CD14-positive monocyte (primary cell): ENCODE measurements at regions not wholly inside any gene's neighbourhood (a gene's known extent, or its start where the extent isn't known, plus 50 kb on each side); places are given as distances from the start of the nearest gene placed in this dataset.

Experiments used
- DNase-seq, 3 donors: peaks; one replicate each; pipeline ENCODE4 v3.0.0-alpha.2; 2011 to 2022
- H2AFZ ChIP-seq: 2 replicates; pipeline ENCODE4 v1.6.0; 2012; ENCODE audit warnings: mild to moderate bottlenecking, low read depth, low read length, inconsistent platforms; ENCODE audit not compliant: insufficient read depth, poor library complexity, severe bottlenecking
- H3K27ac ChIP-seq, 2 donors: 1 replicate in 1 of 2; 2 replicates in 1 of 2; pipeline ENCODE4 v1.5.1; 2012 to 2013; ENCODE audit warnings: low read length in 2 of 2, control low read depth in 1 of 2, inconsistent platforms in 1 of 2, low read depth in 1 of 2, mild to moderate bottlenecking in 1 of 2
- H3K27me3 ChIP-seq, 2 donors: one replicate each; pipeline versions ENCODE4 v1.6.0 to v1.6.1; 2011 to 2013; ENCODE audit warnings: low read length in 2 of 2; ENCODE audit not compliant: control insufficient read depth in 2 of 2, insufficient read depth in 2 of 2
- H3K36me3 ChIP-seq, 2 donors: replicated peaks in 1 of 2; 1 replicate in 1 of 2; 2 replicates in 1 of 2; pipeline versions ENCODE4 v1.5.1 to v1.6.1; 2012 to 2013; ENCODE audit warnings: low read length in 2 of 2, control low read depth in 1 of 2, inconsistent platforms in 1 of 2, mild to moderate bottlenecking in 1 of 2; ENCODE audit not compliant: insufficient read depth in 2 of 2, control insufficient read depth in 1 of 2
- H3K4me1 ChIP-seq, 2 donors: 1 replicate in 1 of 2; 2 replicates in 1 of 2; pipeline versions ENCODE4 v1.5.1 to v1.6.1; 2012 to 2013; ENCODE audit warnings: low read length in 2 of 2, control low read depth in 1 of 2, inconsistent platforms in 1 of 2, mild to moderate bottlenecking in 1 of 2, moderate library complexity in 1 of 2; ENCODE audit not compliant: insufficient read depth in 2 of 2, control insufficient read depth in 1 of 2
- H3K4me2 ChIP-seq: replicated peaks from 2 replicates; pipeline ENCODE3; 2012; ENCODE audit warnings: low read length, moderate library complexity, mild to moderate bottlenecking; ENCODE audit not compliant: poor library complexity, severe bottlenecking; ENCODE audit errors: extremely low read depth
- H3K4me3 ChIP-seq, 3 experiments: fragments of 200-600 bp in 1 of 3; sonication (generic) in 1 of 3; replicated peaks in 1 of 3; 1 replicate in 2 of 3; 2 replicates in 1 of 3; pipeline ENCODE4 v1.5.1; 2011 to 2013; ENCODE audit warnings: low read length in 3 of 3, mild to moderate bottlenecking in 3 of 3, control low read depth in 2 of 3, low read depth in 2 of 3, inconsistent platforms in 1 of 3, moderate library complexity in 1 of 3
- H3K79me2 ChIP-seq: 2 replicates; pipeline ENCODE4 v1.6.0; 2012; ENCODE audit warnings: mild to moderate bottlenecking, control low read depth, inconsistent platforms, low read length, moderate library complexity; ENCODE audit not compliant: insufficient read depth
- H3K9ac ChIP-seq: 2 replicates; pipeline ENCODE4 v1.6.0; 2017; ENCODE audit warnings: low read length, mild to moderate bottlenecking; ENCODE audit not compliant: insufficient read depth, poor library complexity, severe bottlenecking
- H3K9me3 ChIP-seq, 2 donors: replicated peaks in 1 of 2; 1 replicate in 1 of 2; 2 replicates in 1 of 2; pipeline versions ENCODE4 v1.5.1 to v1.6.1; 2012 to 2013; ENCODE audit warnings: low read length in 2 of 2, control low read depth in 1 of 2; ENCODE audit not compliant: control insufficient read depth in 1 of 2, insufficient read depth in 1 of 2
- H4K20me1 ChIP-seq: 2 replicates; pipeline ENCODE4 v1.6.0; 2012; ENCODE audit warnings: mild to moderate bottlenecking, low read length, control low read depth, moderate library complexity; ENCODE audit not compliant: insufficient read depth
- H3K27ac Mint-ChIP-seq, 7 donors: one replicate each; pipeline ENCODE4 v1.8.0; 2020; ENCODE audit warnings: mild to moderate bottlenecking in 7 of 7, mixed read lengths in 7 of 7, moderate library complexity in 6 of 7, inconsistent platforms in 2 of 7
- H3K27me3 Mint-ChIP-seq, 3 donors: one replicate each; pipeline ENCODE4 v1.8.0; 2021 to 2022; ENCODE audit warnings: low read depth in 3 of 3, mild to moderate bottlenecking in 3 of 3, mixed read lengths in 3 of 3, moderate library complexity in 3 of 3, inconsistent platforms in 1 of 3
- H3K36me3 Mint-ChIP-seq, 2 donors: one replicate each; pipeline ENCODE4 v1.8.0; 2020; ENCODE audit warnings: mixed read lengths in 2 of 2, inconsistent platforms in 1 of 2, mild to moderate bottlenecking in 1 of 2
- H3K4me1 Mint-ChIP-seq: one replicate; pipeline ENCODE4 v1.8.0; 2020; ENCODE audit warnings: mild to moderate bottlenecking, mixed read lengths
- H3K4me3 Mint-ChIP-seq, 2 donors: one replicate each; pipeline ENCODE4 v1.8.0; 2020; ENCODE audit warnings: mild to moderate bottlenecking in 2 of 2, mixed read lengths in 2 of 2, moderate library complexity in 1 of 2
- H3K9me3 Mint-ChIP-seq, 7 donors: one replicate each; pipeline ENCODE4 v1.8.0; 2020 to 2022; ENCODE audit warnings: mixed read lengths in 7 of 7, mild to moderate bottlenecking in 6 of 7, moderate library complexity in 6 of 7, inconsistent platforms in 2 of 7
- CTCF ChIP-seq: fragments of 200-600 bp; IDR thresholded peaks from one replicate; pipeline ENCODE4 v1.8.0; 2022; ENCODE audit warnings: antibody characterized with exemption, mild to moderate bottlenecking
- intact Hi-C, 2 donors: fragments of 100-400 bp; cut with micrococcal nuclease; formaldehyde crosslinking; loops; one replicate each; pipeline versions ENCODE4 v1.15.0 to v1.15.1; 2023

GRCh38 chr3:134079761-134080160 is 50.0 kb upstream of the SLCO2A1 start:
- no peak overlapping the region for H3K4me3 Mint-ChIP-seq
- no peaks in the 10 kb centered on the region for H3K4me1 Mint-ChIP-seq
- peaks cover 0 to 11% (median 5%) of the 10 kb centered on the region in 7 donors for H3K9me3 Mint-ChIP-seq

More at GRCh38 chr3:134079761-134080160, 50.0 kb upstream of the SLCO2A1 start:
- H3K27me3 Mint-ChIP-seq = peaks cover 0 to 2% (median 0%) of the 10 kb centered on the region in 3 donors
- H3K36me3 Mint-ChIP-seq = no peaks in the 10 kb centered on the region
- intact Hi-C loops = no loop called here
- Histone ChIP-seq H3K4me1 (no peaks in the 10 kb centered on the region), H2AFZ (no peak overlapping the region), H3K9ac (no peak overlapping the region), H3K79me2 (no peaks in the 10 kb centered on the region), H3K27me3 (no peaks in the 10 kb centered on the region), H3K9me3 (peaks cover 0 to 3% of the 10 kb centered on the region in 2 donors), H3K4me3 (no peak overlapping the region), H3K36me3 (no peaks in the 10 kb centered on the region), H3K27ac (no peak overlapping the region), H3K4me2 (no peak overlapping the region), H4K20me1 (no peaks in the 10 kb centered on the region)
- no peak overlapping the region for H3K27ac Mint-ChIP-seq
- no peak for TF ChIP-seq CTCF
- DNase-seq = no peak
